ENCODE measurements at regions not wholly inside any gene's neighbourhood (a gene's known extent, or its start where the extent isn't known, plus 50 kb on each side); places are given as distances from the start of the nearest gene placed in this dataset.
"Not testable (repeated sequence)": the region's sequence is repeated elsewhere in the genome, so short reads cannot be mapped to it uniquely, and the experiment has no call there.

DNA sequence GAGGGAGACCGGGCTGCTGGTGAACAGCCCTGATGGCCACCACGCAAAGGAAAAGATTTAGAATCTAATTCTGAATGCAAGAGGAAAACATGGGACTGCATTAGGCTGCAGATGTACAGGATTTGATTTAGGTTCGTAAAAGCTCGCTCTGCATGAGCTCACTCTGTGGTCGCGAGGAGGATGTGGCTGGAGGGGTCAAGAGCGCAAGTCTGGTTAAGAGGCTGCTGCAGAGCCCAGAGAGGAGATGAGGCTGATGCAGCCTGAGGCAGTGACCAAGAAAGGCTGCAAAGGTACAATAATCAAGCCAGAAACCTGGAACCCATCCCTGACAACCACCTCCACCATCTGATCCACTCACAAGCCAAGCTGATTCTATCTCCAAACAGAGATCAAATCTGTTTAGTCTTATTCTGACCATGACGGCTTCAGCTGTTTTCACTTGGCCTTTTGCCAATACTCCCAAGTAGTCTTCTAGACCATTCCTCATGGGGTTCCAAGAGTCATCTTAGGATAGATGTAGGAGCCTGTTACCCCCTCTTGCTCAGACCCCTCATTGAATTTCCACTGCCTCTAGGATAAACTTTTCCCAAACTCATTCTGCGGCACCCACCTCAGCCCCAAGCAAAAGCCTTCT is 58.9 kb upstream of the ARL4C start:
- H3K36me3 Mint-ChIP-seq (ENCODE audit: insufficient read depth) = no peaks in the 10 kb centered on the region
- H3K9me3 Mint-ChIP-seq = no peaks in the 10 kb centered on the region
- ATAC-seq (no peak), DNase-seq (no peak)
- no peak overlapping the region for H3K4me3 Mint-ChIP-seq
- no peaks in the 10 kb centered on the region for H3K4me1 Mint-ChIP-seq (ENCODE audit: low read depth)
- peaks cover 8% of the 10 kb centered on the region for H3K27me3 Mint-ChIP-seq (ENCODE audit: low read depth)

DNA sequence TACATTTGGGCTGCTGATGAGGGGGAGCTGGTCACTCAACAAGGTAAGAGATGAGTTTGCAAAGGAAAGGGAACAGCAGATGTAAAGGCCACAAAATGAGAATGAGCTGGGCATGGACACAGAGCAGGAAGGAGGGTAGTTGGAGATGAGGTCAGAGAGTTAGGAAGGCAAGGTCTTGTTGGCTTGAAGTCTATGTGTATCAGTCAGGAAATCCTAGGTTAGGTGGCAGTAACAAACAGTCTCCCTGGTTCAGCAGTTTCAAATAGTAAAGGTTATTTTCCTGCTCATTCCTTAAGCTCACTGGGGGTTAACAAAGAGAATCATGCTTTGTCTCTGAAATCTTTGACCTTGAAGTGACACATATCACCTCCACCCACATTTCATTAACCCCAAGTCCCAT is 58.3 kb upstream of the ARL4C start:
- ATAC-seq = no peak
- no peak overlapping the region for H3K4me3 Mint-ChIP-seq
- no peaks in the 10 kb centered on the region for H3K36me3 Mint-ChIP-seq (ENCODE audit: insufficient read depth)
- DNase-seq = no peak
- peaks cover 2% of the 10 kb centered on the region for H3K4me1 Mint-ChIP-seq (ENCODE audit: low read depth)
- H3K27me3 Mint-ChIP-seq (ENCODE audit: low read depth) = peaks cover 10% of the 10 kb centered on the region
- H3K9me3 Mint-ChIP-seq = no peaks in the 10 kb centered on the region

DNA sequence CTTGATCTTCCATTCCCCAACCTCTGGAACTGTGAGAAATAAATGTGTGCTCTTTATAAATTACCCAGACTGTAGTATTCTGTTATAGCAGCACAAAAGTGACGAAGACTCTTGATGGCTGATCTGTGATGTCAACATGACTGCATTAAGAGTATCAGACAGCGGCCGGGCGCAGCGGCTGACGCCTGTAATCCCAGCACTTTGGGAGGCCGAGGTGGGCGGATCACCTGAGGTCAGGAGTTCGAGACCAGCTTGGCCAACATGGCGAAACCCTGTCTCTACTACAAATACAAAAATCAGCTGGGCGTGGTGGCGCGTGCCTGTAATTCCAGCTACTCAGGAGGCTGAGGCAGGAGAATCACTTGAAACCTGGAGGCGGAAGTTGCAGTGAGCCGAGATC is 56.3 kb upstream of the ARL4C start:
- H3K27me3 Mint-ChIP-seq (ENCODE audit: low read depth) = peaks cover 10% of the 10 kb centered on the region
- ATAC-seq; H3K9me3 Mint-ChIP-seq; H3K4me3 Mint-ChIP-seq; H3K36me3 Mint-ChIP-seq (ENCODE audit: insufficient read depth); H3K4me1 Mint-ChIP-seq (ENCODE audit: low read depth); DNase-seq: not testable (repeated sequence)

DNA sequence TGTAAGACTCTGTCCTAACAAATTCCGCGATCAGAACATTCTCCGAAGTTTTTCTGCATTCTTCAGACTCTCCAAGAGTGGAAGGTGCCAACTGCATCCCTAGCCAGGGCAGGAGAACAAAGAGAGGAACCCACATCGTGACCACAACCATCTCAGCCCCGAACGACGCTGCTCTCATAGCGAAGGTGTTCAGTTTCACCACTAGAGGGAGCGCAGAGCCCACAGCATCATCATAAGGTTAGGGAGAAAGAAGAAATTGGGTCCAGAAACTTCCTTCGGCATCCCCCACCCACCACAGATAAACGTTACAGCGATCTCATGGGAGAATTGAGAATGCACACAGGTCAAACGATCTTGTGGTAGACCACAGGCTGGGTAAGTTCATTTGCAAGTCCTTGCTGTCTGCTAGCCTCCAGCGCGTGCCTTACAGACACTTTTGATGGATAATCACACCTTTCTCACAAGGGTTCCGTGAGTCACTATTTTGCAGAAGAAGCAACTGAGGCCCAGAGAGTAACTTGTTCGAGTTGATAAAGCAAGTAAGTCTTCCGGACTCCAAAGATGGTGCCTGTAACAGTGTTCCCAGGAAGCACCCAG is 53.7 kb upstream of the ARL4C start:
- Mint-ChIP-seq H3K4me1 (ENCODE audit: low read depth) (peaks cover 2% of the 10 kb centered on the region), H3K36me3 (ENCODE audit: insufficient read depth) (no peaks in the 10 kb centered on the region), H3K9me3 (no peaks in the 10 kb centered on the region), H3K4me3 (no peak overlapping the region), H3K27me3 (ENCODE audit: low read depth) (peaks cover 10% of the 10 kb centered on the region)
- peak; percentile 38 for DNase-seq
- ATAC-seq = peak; percentile 61 to 80

DNA sequence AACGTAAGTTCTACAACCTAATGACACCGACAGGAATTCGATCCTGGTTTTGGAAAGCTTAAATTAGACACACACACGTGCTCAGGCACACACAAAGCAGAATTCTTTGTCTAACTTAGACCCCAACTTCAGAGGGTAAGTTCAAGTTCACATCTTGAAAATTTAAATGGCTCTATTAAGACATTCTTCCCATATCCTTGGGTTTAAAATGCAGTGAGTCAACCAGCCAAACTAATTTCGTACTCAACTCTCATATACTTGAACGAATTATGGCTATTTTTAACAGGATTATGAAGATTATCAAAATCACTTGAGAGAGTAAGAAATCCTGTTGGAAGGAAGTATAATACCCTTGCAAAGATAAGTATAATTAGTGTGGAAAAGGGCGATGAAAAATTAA is 53.2 kb upstream of the ARL4C start:
- no peak for ATAC-seq
- H3K27me3 Mint-ChIP-seq (ENCODE audit: low read depth) = peaks cover 10% of the 10 kb centered on the region

DNA sequence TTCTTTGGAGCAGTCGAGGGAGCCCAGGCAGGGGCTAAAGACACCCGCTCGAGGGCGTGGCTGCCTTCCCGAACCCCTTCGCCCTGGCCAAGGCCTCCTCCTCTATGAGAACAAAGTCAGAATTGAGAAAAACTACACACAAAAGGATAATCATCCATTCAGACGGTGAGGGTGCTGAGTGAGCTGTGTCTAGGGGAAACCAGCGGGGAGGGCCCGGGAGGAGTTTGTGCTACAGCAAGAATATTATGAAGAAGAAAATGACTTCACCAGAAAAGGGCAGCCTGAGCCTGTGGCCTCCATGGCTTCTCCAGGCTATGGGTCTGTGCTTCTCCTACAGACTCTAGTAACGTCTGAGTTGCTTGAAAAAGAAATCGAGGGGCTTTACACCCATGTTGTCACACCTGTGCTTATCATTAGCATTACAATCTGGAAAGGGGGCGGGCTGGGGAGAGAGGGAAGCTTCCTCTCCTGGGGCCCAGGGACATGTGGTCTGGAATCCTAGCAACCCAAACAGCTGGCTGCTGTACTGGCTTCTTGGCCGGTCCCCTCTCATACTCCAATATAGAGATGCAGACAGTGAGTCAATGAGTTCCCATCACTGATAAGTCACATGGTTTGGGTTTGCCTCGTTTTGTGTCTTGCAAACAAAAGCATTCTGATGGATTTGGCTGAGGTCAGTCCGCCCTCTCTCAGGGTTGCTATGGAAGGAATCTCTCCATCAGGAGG is 52.0 kb upstream of the ARL4C start:
- Mint-ChIP-seq H3K27me3 (ENCODE audit: low read depth) (peaks cover 10% of the 10 kb centered on the region), H3K9me3 (no peaks in the 10 kb centered on the region), H3K4me1 (ENCODE audit: low read depth) (peaks cover 2% of the 10 kb centered on the region), H3K4me3 (no peak overlapping the region), H3K36me3 (ENCODE audit: insufficient read depth) (no peaks in the 10 kb centered on the region)
- no peak for ATAC-seq
- DNase-seq = no peak

More for the DNA sequence above, 53.2 kb upstream of the ARL4C start:
- H3K4me1 Mint-ChIP-seq (ENCODE audit: low read depth) = peaks cover 2% of the 10 kb centered on the region
- no peaks in the 10 kb centered on the region for H3K36me3 Mint-ChIP-seq (ENCODE audit: insufficient read depth)
- DNase-seq = no peak
- H3K4me3 Mint-ChIP-seq = no peak overlapping the region
- no peaks in the 10 kb centered on the region for H3K9me3 Mint-ChIP-seq

DNA sequence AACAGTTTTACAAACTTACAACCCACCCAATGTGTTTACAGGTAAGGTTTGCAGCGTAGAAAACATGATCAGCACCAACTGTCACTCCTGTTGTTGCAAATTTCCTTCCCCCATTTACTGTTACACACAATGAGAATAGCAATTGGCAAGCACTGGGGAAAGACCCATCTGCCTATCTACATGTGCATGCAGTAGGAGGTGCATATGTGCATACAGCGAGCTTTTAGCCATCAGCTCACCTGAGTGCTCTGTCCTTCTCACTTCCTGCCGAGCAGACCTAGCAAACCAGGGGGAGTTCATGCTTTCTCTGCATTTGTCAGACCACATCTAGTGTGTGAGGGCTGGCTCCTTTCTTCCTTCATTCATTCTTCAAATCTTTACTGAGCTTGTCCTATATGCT is 49.9 kb upstream of the ARL4C start:
- Mint-ChIP-seq H3K36me3 (ENCODE audit: insufficient read depth) (no peaks in the 10 kb centered on the region), H3K27me3 (ENCODE audit: low read depth) (peaks cover 15% of the 10 kb centered on the region), H3K4me1 (ENCODE audit: low read depth) (peaks cover 2% of the 10 kb centered on the region), H3K4me3 (no peak overlapping the region), H3K9me3 (no peaks in the 10 kb centered on the region)
- DNase-seq = no peak
- ATAC-seq = no peak

Data from activated T-cell treated with anti-CD3 and anti-CD28 coated beads, Interleukin-2, amount 50 U/mL, for 4 hours (primary cell).